ENCODE measurements at regions not wholly inside any gene's neighbourhood (a gene's known extent, or its start where the extent isn't known, plus 50 kb on each side); places are given as distances from the start of the nearest gene placed in this dataset.
A peak's percentile ranks its signal among the peaks of the same experiment; 100 is the strongest.

DNA sequence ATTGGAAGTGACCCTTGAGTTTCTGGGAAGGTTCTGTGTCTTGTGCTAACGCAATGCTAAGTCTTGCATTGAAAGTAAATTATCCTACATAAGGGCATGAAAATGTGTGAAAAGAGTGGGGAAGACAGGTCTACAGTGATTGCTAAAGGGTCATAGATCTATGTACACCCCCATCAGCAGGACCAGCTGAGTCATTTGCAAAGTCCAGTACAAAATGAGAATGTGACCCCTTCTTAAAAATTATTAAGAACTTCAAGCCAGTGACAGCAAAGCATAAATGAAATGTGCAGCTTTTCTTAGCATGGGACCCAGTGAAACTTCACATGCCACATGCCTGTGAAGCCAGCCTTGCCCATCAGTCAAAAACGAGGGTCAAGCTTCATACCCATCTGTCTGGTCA lies 640.7 kb upstream of the MKI67 start:
- ATAC-seq (no peak), DNase-seq (no peak)
- intact Hi-C loops (cut with micrococcal nuclease): no loop called here

DNA sequence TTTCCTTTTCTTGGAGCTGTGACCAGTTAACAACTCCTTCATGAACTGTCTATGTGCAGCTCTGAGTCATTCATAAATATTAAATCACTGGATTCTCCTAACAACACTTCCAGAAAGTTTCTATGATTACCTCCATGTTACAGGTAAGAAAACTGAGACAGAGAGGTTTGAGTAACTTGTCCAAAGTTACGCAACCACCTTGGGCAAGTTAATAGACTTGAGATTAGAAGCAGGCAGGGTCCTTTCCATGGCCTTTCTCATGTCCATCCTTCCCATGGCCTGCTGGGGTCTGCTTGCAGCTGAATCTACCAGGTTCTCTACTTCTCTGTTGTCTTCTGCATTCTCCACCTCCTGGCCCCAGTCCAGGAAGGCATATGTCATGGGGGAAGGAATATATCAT lies 648.8 kb upstream of the MKI67 start:
- DNase-seq (no peak), ATAC-seq (no peak)
- intact Hi-C loops (cut with micrococcal nuclease): no loop called here

DNA sequence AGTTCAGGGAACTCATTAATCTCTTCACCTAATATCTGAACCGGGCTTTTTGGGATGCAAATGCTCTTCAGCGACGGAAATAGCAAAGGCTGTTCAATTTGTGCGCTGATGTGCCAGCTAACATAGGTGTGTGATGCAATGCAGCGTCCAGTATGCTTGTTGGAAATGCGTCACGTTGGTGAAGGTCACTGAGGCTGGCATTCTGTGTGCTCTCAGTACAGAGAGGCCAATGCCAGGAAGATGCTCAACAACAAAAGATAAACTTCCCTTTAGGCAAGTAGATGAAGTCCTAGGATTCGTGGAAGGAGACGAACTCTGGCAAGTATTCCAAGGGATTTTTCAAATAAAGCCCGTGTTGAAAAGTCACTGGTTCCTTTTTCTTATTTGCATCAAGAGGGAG lies 649.5 kb upstream of the MKI67 start:
- no peak for DNase-seq
- no peak for ATAC-seq
- intact Hi-C loops (cut with micrococcal nuclease): no loop called here

DNA sequence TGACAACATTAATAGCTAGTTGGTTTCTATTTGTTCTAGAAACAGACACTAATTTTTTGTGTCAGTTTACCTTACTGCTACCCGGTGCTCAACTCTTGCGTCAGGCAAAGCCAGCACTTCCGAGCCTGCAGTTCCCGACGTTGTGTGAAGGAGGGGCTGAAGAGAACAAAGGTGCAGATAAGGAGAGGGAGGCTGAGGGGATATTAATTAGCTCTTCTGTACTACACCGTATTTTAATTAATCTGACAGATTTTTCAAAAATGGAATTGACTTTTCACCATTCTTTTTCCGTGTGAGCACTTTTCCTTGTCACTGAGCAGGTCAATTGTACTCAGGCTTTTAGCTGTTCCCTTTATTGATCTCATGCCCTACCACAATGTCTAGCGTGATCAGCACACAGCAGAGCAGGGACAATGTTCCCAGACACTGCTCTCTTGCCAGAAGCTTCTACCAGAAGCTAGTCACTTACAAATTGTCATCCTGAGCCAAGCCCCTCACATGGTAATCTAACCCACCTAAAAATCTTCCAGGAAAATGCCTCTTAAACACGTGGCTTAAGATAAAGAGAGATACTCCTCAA lies 650.5 kb upstream of the MKI67 start:
- DNase-seq: no peak
- ATAC-seq: no peak
- intact Hi-C loops (cut with micrococcal nuclease): no loop called here

DNA sequence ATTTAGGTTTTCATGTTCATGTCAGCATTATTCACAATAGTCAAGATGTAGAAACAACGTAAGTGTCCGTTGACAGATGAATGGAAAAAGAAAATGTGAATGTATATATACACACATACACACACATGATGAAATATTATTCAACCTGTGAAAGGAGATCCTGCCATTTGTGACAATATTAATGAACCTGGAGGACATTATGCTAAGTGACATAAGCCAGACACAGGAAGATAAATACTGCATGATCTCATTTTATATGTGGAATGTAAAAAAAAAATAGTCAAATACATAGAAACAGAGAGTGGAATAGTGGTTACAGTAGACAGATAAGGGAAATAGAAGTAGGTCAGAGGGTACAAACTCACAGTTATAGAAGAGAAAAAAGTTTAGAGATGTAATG lies 651.1 kb upstream of the MKI67 start:
- DNase-seq: no peak
- no peak for ATAC-seq
- intact Hi-C loops (cut with micrococcal nuclease): no loop called here

DNA sequence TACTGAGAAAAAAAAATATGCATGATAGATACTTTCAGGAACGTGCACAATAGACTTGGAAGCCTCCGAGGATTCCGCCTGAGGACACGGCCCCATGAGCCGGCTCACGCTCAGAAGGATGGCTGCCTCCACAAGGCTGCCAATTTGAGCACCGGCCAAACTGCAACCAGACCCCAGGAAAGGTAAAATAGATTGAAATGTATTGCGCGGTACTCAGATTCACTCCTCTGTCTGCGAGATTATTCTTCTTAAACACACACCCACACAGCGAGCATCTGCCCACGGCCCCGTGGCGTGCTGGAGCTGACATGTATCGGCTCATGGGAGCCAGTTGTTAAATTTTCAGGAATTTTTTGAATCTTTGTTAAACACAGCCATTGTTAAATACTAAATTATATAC lies 653.2 kb upstream of the MKI67 start:
- intact Hi-C loops (cut with micrococcal nuclease): no loop called here
- no peak for DNase-seq

DNA sequence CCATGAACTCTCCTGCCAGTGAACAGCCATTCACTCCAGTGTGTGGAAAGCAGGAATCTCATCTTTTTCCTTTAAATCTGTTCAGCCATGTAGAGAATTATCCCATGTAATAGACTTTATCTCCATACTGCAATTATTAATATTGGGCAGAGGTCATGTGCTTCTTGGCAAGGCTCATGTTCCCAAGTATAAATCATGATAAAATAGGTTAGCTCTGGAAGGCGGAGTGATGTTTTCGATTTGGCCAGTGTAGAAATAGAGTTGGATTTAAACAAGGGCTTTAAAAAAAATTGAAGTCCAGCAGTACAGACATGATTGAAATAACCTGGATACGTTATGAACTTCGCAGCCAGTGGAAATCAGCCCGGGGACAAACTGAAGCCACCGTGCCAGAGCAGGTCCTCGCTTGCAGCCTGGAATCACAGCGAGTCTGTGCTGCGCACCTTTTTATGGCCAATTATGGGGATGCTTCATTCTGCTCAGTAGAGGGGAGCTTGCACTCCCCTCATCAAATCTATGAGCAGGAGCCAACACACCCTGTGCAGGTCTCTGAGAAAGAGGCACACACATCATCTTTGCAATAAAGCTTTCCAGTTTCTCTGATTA lies 654.0 kb upstream of the MKI67 start:
- DNase-seq: no peak
- intact Hi-C loops (cut with micrococcal nuclease): no loop called here
- ATAC-seq: no peak

More for the DNA sequence above, 653.2 kb upstream of the MKI67 start:
- no peak for ATAC-seq

DNA sequence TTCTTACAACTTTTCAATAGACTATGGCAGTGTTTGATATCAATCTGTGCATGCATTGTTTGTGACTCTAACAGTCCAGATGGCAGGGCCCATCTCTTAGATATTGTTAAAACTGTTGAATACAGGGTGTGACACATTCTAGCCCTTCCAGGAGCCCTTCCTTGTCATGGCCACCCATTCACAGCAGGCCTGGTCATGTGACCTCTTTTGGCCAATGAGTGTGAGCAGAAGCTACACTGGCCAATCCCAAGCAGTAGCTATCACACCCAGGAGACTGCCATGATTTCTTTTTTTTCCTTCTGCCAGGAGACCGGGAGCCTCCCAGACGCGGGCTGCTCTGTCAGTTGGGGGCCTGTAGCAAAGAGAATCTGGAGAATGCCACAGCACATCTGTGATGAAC lies 655.4 kb upstream of the MKI67 start:
- intact Hi-C loops (cut with micrococcal nuclease): no loop called here
- DNase-seq: no peak
- no peak for ATAC-seq

DNA sequence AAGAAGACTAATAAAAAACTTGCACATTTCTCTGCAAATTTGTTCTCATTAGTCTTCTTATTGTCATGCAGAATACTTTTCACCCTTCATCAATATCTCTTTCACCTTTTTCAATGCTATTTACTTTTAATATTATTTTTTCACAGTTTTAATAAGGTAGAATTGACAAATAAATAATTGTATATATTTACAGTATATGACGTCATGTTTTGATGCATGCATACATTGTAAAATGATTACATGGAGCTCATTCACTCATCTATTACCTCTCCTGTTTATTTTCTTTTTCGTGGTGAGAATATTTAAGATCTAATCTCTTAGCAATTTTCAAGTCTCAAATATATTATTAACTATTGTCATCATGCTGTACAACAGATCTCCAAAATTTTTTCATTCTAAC lies 658.2 kb upstream of the MKI67 start:
- ATAC-seq: no peak
- no peak for DNase-seq
- intact Hi-C loops (cut with micrococcal nuclease): no loop called here

DNA sequence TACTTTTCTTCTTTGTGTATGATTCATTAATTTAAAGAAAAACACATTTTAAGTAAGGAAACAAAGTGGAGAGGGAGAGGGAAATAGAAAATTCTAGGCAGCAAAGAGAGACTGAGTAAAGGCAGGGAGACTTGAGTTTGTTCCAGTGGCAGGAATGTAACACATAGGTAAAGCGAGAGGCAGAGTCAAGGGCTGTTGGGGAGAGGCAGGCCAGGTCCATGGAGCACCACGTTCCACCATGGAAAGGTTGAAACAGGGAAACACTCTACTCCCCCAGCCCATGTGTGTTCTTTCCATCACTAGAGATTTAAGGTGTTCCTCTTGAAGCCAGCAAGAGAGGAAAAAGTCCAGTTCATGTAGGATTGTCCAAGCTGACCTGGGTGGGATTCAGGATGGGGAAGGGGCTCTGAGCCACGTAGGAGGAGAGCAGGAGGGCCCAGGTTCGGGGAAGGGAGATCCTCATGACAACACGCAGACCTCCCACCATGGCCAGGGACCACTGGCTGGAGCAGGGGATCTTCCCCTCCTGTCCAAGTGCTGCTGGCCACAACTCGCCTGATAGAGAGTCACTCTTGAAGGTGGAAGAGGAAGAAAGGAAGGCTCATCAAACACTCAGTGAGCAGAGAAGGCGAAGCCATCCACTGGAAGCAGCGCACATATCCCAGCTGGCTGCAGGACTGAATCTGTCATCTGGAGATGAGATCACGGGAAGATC lies 666.4 kb upstream of the MKI67 start:
- no peak for ATAC-seq
- no peak for DNase-seq
- intact Hi-C loops (cut with micrococcal nuclease): no loop called here

DNA sequence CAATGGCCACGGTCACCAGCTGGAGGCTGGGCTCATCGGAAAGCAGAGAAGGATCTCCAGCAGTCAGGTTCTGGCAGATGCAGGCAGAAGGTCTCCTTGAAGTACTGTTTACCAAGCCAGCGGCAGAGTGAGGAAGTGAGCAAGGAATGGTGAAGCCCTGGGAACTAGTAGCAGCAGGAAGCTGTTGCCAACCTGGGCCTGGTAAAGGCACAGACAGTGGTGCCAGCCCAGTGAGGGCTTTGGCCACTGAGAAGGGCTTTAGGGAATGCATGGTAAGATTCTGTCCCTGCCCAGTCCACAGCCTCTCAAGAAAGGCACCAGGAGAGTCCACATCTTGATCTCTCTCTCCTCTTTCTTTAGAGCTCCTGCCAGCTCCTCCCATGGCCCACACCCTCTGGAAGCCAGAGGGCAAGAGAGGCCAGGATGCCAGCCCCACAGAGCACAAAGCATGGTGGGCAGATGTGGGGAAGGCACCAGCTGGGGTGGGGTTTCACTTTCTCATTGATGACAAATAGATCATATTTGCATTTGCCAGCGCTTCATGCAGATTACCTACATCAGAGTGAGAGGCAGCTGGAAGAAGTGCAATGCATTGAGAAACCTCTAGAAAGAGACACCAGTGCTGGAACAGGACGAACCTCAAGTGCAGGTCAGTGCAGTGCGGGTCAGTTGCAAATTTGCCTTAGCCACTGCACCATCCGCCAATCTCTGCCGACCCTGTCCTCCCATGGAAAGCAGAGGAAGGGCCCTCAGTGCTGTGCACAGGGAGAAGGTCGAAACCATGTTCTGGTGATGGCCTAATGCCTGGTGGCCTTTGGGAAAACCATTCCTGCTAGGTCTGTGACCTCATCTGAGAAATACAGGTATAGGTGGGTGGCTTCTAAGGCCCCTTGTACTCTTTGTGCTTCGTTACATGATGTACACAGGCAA lies 667.8 kb upstream of the MKI67 start:
- ATAC-seq (no peak), DNase-seq (no peak)
- intact Hi-C loops (cut with micrococcal nuclease): no loop called here

DNA sequence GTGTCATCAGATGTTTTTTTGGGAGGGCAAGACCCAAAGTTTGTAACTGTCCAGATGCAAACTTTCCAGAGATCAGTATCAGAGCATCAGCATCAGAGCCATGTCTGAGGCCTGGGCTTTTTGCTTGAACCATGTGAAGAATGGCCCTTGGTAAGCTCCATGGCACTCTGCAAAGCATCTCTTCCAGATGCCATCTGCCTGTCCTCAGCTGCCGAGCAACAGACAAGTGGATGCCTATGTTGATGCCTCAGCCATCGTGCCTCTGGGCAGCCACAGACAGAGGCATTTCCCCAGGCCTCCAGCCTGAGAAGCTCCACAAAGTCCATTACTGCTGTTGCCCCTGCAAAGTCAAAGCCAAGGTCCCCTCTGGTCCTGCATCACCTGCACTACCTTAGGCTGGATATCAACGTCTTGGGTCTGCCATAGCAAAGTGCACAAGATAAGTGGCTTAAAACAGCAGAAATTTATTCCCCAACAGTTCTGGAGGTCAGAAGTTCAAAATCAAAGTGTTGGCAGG lies 670.2 kb upstream of the MKI67 start:
- intact Hi-C loops (cut with micrococcal nuclease): no loop called here
- DNase-seq (no peak), ATAC-seq (no peak)

DNA sequence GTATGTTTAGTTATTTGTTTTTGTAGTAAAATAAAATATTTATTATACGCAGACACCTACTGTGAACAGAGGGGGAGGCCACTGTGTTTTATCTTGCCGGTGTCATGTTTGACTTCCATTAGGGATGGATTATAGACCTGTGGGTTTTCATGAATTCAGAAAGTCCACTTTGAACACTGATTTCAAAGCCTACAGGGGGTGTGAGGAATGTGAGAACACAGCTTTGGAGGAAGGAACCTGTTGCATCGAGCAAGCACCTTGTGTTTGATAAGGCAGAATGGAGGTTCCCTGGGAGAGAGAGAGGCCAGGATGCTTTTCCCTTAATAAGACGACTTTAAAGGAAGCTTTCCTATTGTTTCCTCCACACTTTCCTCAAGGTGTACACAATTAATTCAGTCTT lies 665.0 kb upstream of the MGMT start:
- intact Hi-C loops (cut with micrococcal nuclease): no loop called here
- DNase-seq (no peak), ATAC-seq (no peak)

DNA sequence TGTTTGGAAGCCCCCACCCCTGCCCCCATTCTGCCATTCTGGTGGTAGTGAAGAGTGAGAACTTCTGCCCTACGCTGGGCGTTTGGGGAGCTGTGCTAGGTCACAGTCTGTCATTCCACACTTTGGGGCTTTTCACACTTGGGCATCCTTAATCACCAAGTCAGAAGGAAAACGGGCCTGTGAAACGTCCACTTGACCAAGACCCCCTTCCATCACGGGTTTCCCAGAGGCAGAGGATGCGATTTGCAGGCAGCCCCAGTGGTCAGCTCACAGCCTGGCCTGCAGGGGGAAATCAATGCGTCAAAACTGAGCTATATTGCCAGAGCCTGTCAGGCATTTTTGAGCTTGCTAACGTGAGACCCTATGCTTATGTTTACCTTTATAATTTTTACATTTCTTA lies 663.3 kb upstream of the MGMT start:
- intact Hi-C loops (cut with micrococcal nuclease): no loop called here

DNA sequence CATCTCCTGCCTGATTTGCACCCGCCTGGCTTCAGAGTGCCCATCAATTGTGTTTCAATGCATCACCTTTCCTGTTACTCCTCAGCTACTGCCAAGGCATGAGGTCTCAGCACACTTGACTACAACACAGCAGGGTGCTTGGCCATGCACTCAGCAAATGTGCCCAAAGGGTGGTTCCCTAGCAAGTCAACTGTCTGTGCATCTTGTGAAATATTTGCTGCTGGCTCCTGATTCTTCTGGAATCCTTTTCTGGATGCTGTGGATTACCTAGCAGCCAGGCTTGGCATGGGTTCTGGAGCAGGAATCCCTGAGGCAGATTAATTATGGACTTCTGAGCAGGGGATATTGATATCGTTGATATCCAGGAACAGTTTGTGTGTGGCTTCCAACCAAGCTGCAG lies 662.6 kb upstream of the MGMT start:
- no peak for ATAC-seq
- intact Hi-C loops (cut with micrococcal nuclease): no loop called here
- DNase-seq: no peak

More for the DNA sequence above, 663.3 kb upstream of the MGMT start:
- no peak for DNase-seq
- ATAC-seq: no peak

DNA sequence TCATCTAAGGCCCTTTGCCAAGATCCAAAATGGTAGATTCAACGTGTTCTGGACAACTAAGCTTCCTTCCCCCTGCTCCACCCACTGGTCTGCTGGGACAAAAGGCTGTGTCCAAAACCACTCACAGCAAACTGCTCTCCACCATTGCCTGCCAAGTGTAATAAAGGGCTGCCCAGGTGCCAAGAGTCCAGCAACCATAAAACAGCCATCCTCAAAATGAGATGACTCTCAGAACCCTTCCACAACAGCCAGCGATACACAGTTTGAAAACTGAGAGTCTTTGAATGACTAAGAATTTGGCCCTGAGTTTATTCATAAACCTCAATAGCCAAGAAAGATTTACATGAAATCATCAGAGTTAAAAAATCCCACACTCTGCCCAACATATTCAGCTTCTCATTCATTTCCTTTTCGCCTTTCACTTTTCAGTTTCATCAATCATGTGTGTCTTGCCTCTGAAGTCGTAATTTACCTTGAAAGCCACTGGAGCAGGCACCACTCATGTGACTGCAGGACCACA lies 658.1 kb upstream of the MGMT start:
- ATAC-seq (peak; percentile 61), DNase-seq (no peak)
- intact Hi-C loops (cut with micrococcal nuclease): no loop called here

DNA sequence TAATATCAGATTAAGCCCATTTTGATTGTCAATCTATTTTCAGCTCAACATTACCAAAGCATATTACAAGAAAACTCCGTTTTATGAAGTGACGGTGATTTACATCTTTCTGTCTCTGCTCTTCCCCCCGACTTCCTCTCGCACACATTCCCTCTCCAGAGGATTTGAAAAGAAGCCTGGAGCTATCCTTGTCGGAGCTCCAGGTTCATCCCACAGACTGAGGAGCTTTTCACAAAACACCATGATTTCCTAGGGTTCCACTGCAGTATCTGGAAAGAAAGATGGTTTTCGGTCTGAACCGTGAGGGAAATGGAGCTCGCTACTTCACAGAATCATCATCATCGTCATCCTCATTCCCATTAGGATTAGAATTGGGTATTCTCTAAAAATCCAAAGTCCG lies 655.5 kb upstream of the MGMT start:
- DNase-seq: no peak
- no peak for ATAC-seq
- intact Hi-C loops (cut with micrococcal nuclease): no loop called here

DNA sequence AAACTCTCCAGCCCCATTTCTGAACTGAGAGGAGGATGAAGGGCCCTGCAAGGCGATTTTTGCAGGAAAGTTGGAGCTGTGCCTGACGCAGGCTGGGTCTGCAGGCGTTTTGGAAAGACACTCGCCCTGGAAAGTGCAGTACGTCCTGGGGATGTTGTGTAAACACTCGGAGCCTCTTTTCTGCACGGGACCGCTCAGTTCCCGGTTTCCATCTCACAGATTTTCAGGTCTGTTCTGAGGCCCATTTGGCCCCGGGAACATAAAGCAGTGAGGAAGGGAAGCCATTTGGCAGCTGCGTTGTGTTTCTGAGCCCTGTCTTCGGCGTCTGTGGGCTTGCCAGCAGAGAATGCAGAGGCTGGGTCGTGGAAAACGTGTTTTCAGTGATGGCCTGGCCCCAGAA lies 655.0 kb upstream of the MGMT start:
- peak; percentile 34 for ATAC-seq
- intact Hi-C loops (cut with micrococcal nuclease): no loop called here
- peak; percentile 41 for DNase-seq

DNA sequence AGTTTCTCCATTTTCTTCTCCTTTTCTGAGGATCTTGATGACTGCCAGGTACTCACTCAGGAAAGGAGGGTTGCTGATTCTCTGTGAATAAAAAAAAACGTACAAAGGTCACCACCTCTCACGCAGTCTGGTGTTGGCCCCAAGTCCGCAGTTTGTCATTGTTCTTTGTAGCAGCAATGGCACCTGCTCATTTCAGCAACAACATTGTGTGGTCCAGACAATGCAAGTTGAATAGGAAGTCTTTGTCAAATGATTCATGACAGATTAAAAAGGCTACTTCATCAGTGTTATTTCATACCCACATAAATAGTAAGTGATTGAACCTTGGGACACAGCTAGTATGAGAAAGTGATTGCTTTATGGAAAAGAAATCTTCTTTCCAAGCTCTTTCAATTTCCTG lies 653.5 kb upstream of the MGMT start:
- no peak for ATAC-seq
- no peak for DNase-seq
- intact Hi-C loops (cut with micrococcal nuclease): no loop called here

DNA sequence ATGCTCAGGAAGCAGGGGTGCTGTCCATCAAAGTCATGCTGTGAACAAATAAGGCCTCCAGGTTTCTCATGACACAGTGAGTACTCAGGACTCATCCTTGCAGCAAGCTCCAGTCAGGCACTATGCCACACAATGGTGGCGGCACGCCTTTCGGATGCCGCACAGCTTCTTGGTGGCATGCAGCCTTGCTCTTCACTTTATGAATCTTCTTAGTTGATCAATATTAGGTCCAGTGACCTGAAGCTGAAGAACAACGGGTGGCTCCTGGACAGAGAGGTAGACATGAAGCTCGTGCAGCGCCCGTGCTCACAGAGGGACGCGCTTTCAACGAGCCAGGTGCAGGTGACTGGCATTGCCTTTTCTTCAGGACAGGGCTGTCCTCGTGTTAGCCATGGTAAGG lies 653.0 kb upstream of the MGMT start:
- intact Hi-C loops (cut with micrococcal nuclease): no loop called here
- DNase-seq (no peak), ATAC-seq (no peak)
